GM18868 (cell line): ENCODE measurements at regions not wholly inside any gene's neighbourhood (a gene's known extent, or its start where the extent isn't known, plus 50 kb on each side); places are given as distances from the start of the nearest gene placed in this dataset.

Experiments used
- ATAC-seq: cut with Tn5 transposase; IDR thresholded peaks from one replicate; pipeline ENCODE4 v1.9.1; 2021; ENCODE audit warnings: mild to moderate bottlenecking, moderate library complexity; ENCODE audit not compliant: unreplicated experiment

- ATAC-seq = no peak
These were observed 342.2 kb upstream of the DYNLRB2 start for GRCh38 chr16:80198311-80199299.

DNA sequence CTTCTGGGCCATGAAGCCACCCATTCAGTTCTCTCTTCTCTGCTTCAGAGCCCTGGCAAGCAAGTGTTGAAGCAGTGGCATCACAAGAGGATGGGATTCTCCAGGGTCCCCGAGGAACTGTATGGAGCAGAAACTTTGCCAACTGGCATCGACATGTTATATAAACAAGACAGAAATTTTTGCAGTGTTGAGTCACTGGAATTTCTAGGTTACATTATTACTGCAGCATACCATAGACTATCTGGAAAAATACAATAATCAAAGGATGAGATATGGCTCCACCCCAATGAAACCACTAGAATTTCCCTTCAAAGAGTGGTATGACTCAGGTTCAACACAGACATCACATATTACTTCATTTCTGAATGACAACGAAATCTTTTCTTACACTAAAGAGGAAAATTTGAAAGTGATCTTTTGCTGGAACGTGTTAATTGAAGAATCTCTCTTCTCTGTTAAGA lies 343.0 kb upstream of the DYNLRB2 start:
- no peak for ATAC-seq

DNA sequence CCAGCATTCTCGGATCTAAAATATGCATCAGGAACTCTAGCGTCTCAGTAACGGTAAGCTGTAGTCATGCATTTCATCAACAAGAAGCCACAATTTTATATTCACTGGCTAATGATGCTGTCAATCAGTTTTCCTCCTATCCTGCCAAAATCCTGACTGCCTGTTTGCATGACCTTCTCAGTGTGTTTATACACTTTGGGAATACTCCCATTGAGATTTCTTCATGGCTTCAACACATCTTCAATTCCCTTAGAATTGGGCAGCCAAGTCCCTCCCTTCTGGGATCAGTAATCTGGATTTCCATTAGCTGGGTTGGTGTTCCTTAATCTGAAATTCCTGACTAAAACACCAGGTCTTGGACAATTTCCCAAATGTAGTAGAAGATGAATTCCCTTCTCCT lies 348.9 kb upstream of the DYNLRB2 start:
- no peak for ATAC-seq

GRCh38 chr16:80189476-80190175 lies 351.2 kb upstream of the DYNLRB2 start:
- no peak for ATAC-seq

GRCh38 chr16:80176114-80176513 lies 364.7 kb upstream of the DYNLRB2 start:
- ATAC-seq = no peak

DNA sequence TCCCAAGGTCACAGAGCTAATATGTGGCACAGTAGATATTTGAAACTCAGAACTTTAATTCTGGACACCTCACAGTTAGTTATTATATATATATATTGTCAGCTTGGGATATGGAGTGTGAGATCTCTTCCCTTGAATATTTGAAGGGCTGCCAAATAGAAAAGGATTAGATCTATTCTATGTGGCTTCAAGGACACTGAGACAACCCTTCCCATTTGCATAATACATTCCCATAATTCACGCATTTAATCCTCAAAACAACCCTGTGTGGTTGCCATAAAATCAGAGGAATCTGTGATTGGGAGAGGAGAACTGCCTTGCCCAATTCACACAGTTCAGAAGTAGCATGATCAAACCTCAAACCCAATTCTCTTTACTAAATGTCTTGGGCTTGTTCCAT lies 365.8 kb upstream of the DYNLRB2 start:
- ATAC-seq = no peak

- ATAC-seq = no peak
These were observed 366.4 kb upstream of the DYNLRB2 start for GRCh38 chr16:80174416-80174815.

DNA sequence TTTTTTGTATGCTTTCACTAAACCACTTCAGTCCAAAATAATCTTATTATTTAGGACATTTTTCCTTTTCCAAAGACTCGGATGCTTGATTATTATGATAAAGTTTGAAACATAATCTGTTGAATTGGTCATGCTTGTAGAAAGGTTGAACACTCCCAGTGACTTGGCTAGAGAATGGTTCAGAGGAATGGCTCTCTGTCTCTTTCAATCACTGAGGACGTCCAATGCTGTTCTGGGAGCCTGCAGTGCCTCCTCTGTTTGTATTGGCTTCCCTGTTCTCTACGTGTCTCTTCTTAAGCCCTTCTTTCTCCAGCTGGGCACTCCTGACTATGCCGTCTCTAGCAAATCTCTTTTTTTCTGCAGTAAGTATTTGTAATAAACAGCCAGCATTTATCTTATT lies 369.0 kb upstream of the DYNLRB2 start:
- no peak for ATAC-seq

DNA sequence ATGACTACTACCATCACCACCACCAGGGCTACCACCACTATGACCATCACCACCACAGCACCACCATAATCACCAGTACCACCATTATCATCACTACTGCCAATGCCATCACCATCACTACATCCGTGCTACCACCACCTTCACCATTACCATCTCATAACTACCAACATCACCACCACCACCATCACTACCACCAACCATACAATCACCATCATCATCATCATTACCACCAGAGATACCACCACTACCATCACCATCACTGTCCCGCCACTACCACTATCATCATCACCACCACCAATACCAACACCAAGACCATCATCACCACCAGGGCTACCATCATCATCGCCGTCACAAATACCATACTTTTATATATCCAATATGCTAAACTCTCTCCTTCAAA lies 369.6 kb upstream of the DYNLRB2 start:
- no peak for ATAC-seq

GRCh38 chr16:80167657-80168390 lies 373.0 kb upstream of the DYNLRB2 start:
- no peak for ATAC-seq

DNA sequence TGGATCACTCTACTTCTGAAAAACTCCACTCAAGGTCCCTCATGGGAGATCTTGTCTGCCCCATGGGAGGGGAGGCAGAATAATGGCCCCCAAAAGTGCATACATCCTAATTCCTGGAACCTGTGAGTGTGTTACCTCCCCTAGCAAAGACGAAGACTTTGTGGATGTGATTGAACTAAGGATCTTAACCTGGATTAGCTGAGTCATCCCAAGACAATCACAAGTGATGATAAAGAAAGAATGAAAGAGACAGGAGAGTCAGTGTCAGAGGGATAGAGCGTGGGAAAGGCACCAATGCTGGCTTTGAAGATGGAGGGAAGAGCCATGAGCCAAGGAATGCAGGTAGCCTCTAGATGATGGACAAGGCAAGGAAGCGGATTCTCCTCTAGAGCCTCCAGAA lies 374.7 kb upstream of the DYNLRB2 start:
- ATAC-seq = no peak

GRCh38 chr16:80164966-80165550 lies 375.7 kb upstream of the DYNLRB2 start:
- ATAC-seq = no peak

- no peak for ATAC-seq
These were observed 377.5 kb upstream of the DYNLRB2 start for GRCh38 chr16:80163339-80163738.

GRCh38 chr16:80161799-80162739 lies 378.7 kb upstream of the DYNLRB2 start:
- no peak for ATAC-seq

- ATAC-seq = no peak
These were observed 382.0 kb upstream of the DYNLRB2 start for GRCh38 chr16:80158766-80159165.

DNA sequence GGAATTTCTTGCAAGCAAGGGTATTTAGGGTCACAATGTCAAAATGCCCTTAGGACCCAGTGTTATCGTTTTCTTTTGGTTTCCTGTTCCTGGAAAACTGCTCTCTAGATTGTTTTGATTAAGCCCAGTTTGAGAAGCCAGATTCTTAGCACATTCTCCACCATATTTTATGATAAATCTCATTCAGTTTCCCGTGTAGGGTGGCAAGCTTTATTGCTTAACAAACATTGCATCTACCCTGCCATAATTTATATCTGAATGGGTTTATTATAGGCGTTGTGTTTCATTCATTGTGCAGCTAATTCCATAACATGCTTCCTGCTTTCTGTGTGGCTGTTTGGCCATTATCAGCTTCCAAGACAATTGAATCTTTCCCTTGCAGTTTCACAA lies 389.1 kb upstream of the DYNLRB2 start:
- no peak for ATAC-seq

DNA sequence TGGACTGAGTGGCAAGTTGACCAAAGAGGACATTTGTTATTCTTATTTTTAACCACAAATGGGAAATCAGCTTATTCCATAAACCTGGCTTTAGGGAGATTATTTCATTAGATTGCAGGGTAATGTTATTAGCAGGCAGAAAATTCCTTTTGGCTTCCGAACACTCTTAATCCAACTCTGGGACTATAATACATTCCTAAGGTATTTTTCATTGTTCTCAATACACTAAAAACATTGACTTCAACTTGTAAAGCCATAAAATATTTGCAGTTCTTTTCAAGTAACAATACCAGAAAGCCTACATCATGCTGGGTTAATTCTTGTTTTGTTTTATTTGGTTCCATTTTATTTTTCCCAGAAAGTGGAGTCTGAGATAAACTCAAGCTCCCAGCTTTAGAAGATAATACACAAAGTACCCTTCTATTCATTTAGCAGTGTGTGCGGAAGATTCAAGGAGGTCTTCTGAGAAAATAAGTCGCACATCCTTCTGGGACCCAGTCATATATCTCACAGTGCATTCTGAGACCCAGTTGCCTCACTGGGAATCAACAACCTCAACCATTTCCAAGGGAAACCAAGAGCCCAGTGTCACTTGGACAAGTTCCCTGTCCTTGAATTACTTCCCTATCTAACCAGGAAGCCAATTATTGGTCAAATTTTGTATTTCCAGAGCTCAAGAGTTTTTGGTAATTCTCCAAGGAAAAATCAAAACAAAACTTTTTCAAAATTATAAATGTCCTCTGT lies 389.6 kb upstream of the DYNLRB2 start:
- ATAC-seq = no peak

DNA sequence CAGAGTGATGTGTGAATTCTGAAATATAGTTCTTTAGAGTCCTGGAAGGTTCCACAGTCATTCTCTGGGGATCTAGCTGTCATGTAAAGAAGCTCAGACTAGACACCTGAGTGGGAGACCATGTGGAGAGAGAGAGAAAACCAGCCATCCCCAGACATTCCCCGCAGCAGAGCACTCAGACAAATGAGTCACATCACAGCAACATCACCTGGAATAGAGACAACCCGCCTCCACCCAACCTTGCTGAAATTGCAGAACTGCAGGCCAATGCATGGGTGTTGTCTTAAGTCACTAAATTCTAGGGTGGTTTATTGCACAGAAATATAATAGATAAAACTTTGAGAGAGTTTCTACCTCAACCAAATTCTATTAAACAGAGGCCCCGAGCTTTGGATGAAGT lies 392.0 kb upstream of the DYNLRB2 start:
- no peak for ATAC-seq

DNA sequence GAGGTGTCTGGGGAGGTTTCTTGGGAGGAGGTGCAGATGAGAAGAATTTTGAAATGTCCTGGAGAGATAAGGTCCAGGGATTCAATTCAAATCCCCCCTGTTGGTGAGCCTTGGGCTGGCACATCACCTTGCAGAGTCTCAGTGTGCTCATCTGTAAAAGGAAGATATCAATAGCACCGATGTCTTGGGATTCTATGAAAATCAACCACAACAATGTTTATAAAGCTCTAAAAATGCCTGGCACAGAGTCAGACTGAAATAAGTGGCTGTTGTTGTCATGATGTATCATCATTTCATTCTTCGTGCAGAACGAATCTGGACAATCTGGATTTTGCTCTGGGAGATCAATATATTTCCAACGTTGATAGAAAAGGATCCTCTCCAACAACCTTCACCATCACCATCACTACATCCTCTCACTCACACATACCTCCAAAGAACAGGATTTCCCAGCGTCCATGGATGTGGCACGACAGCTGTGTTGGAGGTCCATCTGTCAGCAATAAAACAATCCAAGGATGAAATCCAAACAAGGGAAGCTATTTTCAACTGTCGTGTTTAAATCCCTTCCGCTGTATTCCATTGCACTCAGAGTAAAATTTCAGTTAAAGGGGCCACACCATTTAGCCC lies 393.7 kb upstream of the DYNLRB2 start:
- ATAC-seq = no peak
